ENCODE measurements at regions not wholly inside any gene's neighbourhood (a gene's known extent, or its start where the extent isn't known, plus 50 kb on each side); places are given as distances from the start of the nearest gene placed in this dataset.

- Histone ChIP-seq H3K9me3 (ENCODE audit: control insufficient read depth in 1 of 2, insufficient read depth in 1 of 2, low read depth in 1 of 2, low read length in 2 of 2) (no peaks in the 10 kb centered on the region), H3K4me3 (replicated peaks in 1 of 2; ENCODE audit: low read depth in 1 of 2, low read length in 2 of 2) (no peak overlapping the region), H3K9me2 (ENCODE audit: insufficient read depth) (no peaks in the 10 kb centered on the region), H2AFZ (ENCODE audit: low read depth, low read length, poor library complexity, severe bottlenecking) (no peak overlapping the region), H3K4me1 (ENCODE audit: control insufficient read depth in 1 of 2, insufficient read depth in 2 of 2, low read length in 2 of 2) (no peaks in the 10 kb centered on the region), H3K36me3 (ENCODE audit: control insufficient read depth in 1 of 2, insufficient read depth in 2 of 2, low read length in 2 of 2) (no peaks in the 10 kb centered on the region), H3K79me2 (ENCODE audit: insufficient read depth, low read length) (no peaks in the 10 kb centered on the region), H3K4me2 (ENCODE audit: low read length) (no peak overlapping the region), H3K27ac (ENCODE audit: low read depth, low read length) (no peak overlapping the region), H3K27me3 (ENCODE audit: insufficient read depth, low read length) (no peaks in the 10 kb centered on the region), H3K9ac (ENCODE audit: low read length) (no peak overlapping the region), H4K20me1 (ENCODE audit: insufficient read depth) (no peaks in the 10 kb centered on the region)
- CTCF ChIA-PET, result no interaction called here
- POLR2A ChIA-PET, result no interaction called here
- ATAC-seq (no peak), DNase-seq (ENCODE audit: low read depth, low spot score) (no peak)
- RAD21 ChIA-PET (ENCODE audit: low non-redundant PET in 1 of 2, low total read pairs in 2 of 2, uncharacterized antibody in 2 of 2, unreplicated experiment in 2 of 2), result no interaction called here
- intact Hi-C loops (cut with micrococcal nuclease), result no loop called here
- TF ChIP-seq ELF1 (IDR thresholded peaks at IDR 0.05; ENCODE audit: borderline replicate concordance, low read depth) (no peak), EZH2 (IDR thresholded peaks at IDR 0.05) (no peak), CTCF (IDR thresholded peaks at IDR 0.05 in 2 of 3, conservative IDR thresholded peaks at IDR 0.05 in 1 of 3; ENCODE audit: borderline replicate concordance in 1 of 3, insufficient read depth in 1 of 3, low read depth in 2 of 3, low read length in 2 of 3) (no peak), ZFX (IDR thresholded peaks at IDR 0.05) (no peak), SIN3A (IDR thresholded peaks at IDR 0.05; ENCODE audit: low read depth) (no peak), RAD21 (IDR thresholded peaks at IDR 0.05; ENCODE audit: low read depth) (no peak), JUND (IDR thresholded peaks at IDR 0.05) (no peak), TCF7L2 (IDR thresholded peaks at IDR 0.05; ENCODE audit: borderline replicate concordance, extremely low read depth, insufficient read depth, insufficient read length) (no peak), ZNF274 (IDR thresholded peaks at IDR 0.05; ENCODE audit: low read depth, low read length) (no peak), FOSL1 (IDR thresholded peaks at IDR 0.05; ENCODE audit: low read depth) (no peak), ATF3 (IDR thresholded peaks at IDR 0.05) (no peak), YY1 (IDR thresholded peaks at IDR 0.05; ENCODE audit: extremely low read depth, insufficient replicate concordance, low read depth, low read length) (no peak), CBX3 (IDR thresholded peaks at IDR 0.05; ENCODE audit: low read depth) (no peak), POLR2AphosphoS5 (IDR thresholded peaks at IDR 0.05; ENCODE audit: low read depth, low read length) (no peak)
- TF ChIP-seq, protein P1, sequence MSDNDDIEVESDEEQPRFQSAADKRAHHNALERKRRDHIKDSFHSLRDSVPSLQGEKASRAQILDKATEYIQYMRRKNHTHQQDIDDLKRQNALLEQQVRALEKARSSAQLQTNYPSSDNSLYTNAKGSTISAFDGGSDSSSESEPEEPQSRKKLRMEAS (IDR thresholded peaks at IDR 0.05), result no peak
- TF ChIP-seq, protein P2, sequence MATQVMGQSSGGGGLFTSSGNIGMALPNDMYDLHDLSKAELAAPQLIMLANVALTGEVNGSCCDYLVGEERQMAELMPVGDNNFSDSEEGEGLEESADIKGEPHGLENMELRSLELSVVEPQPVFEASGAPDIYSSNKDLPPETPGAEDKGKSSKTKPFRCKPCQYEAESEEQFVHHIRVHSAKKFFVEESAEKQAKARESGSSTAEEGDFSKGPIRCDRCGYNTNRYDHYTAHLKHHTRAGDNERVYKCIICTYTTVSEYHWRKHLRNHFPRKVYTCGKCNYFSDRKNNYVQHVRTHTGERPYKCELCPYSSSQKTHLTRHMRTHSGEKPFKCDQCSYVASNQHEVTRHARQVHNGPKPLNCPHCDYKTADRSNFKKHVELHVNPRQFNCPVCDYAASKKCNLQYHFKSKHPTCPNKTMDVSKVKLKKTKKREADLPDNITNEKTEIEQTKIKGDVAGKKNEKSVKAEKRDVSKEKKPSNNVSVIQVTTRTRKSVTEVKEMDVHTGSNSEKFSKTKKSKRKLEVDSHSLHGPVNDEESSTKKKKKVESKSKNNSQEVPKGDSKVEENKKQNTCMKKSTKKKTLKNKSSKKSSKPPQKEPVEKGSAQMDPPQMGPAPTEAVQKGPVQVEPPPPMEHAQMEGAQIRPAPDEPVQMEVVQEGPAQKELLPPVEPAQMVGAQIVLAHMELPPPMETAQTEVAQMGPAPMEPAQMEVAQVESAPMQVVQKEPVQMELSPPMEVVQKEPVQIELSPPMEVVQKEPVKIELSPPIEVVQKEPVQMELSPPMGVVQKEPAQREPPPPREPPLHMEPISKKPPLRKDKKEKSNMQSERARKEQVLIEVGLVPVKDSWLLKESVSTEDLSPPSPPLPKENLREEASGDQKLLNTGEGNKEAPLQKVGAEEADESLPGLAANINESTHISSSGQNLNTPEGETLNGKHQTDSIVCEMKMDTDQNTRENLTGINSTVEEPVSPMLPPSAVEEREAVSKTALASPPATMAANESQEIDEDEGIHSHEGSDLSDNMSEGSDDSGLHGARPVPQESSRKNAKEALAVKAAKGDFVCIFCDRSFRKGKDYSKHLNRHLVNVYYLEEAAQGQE (IDR thresholded peaks at IDR 0.05; ENCODE audit: low read depth), result no peak
- no TSS peak for BruUV-seq (replicated peaks)
Observed at GRCh38 chr1:193951984-193952383, 765.6 kb upstream of the B3GALT2 start.

All from HCT116 (cell line).